Kasumi-1 (cell line): ENCODE measurements at regions not wholly inside any gene's neighbourhood (a gene's known extent, or its start where the extent isn't known, plus 50 kb on each side); places are given as distances from the start of the nearest gene placed in this dataset.
"Not testable (repeated sequence)": the region's sequence is repeated elsewhere in the genome, so short reads cannot be mapped to it uniquely, and the experiment has no call there.

Experiments
- DNase-seq, 2 experiments: peaks; one replicate each; lab custom pipeline; 2025; lab: John Stamatoyannopoulos, UW

GRCh38 chrX:74065831-74066390, 213.4 kb upstream of the XIST start:
- DNase-seq = no peak

- no peak for DNase-seq
Observed at GRCh38 chrX:74063426-74064155, 211.1 kb upstream of the XIST start.

GRCh38 chrX:74061879-74062278, 209.4 kb upstream of the XIST start:
- DNase-seq = no peak

- DNase-seq = no peak
Observed at GRCh38 chrX:74049126-74049525, 196.6 kb upstream of the XIST start.

- DNase-seq = not testable (repeated sequence)
Observed at GRCh38 chrX:74034066-74034465, 181.6 kb upstream of the XIST start.

GRCh38 chrX:74031527-74031926, 179.0 kb upstream of the XIST start:
- DNase-seq = not testable (repeated sequence)

GRCh38 chrX:74030766-74031165, 178.3 kb upstream of the XIST start:
- DNase-seq = not testable (repeated sequence)

- DNase-seq = not testable (repeated sequence)
Observed at GRCh38 chrX:74025145-74025544, 172.6 kb upstream of the XIST start.

GRCh38 chrX:74023203-74023602, 170.7 kb upstream of the XIST start:
- peak in 1 of 2 experiments; percentile 2 for DNase-seq

- DNase-seq = no peak
Observed at GRCh38 chrX:74018253-74018652, 165.7 kb upstream of the XIST start.

- peak; percentile 41 to 59 for DNase-seq
Observed at GRCh38 chrX:74015379-74016019, 163.0 kb upstream of the XIST start.

GRCh38 chrX:74009041-74009440, 156.5 kb upstream of the XIST start:
- no peak for DNase-seq

GRCh38 chrX:73992019-73992418, 139.5 kb upstream of the XIST start:
- DNase-seq = no peak

- DNase-seq = no peak
Observed at GRCh38 chrX:73987166-73987565, 134.7 kb upstream of the XIST start.

GRCh38 chrX:73979551-73980131, 127.1 kb upstream of the XIST start:
- no peak for DNase-seq

GRCh38 chrX:73977542-73978169, 125.1 kb upstream of the XIST start:
- DNase-seq = no peak

- DNase-seq = not testable (repeated sequence)
Observed at GRCh38 chrX:73967461-73967860, 114.9 kb upstream of the XIST start.

- no peak for DNase-seq
Observed at GRCh38 chrX:73965833-73966232, 113.3 kb upstream of the XIST start.

- no peak for DNase-seq
Observed at GRCh38 chrX:73964579-73964978, 112.1 kb upstream of the XIST start.

- no peak for DNase-seq
Observed at GRCh38 chrX:73963682-73964081, 111.2 kb upstream of the XIST start.

GRCh38 chrX:73962948-73963347, 110.4 kb upstream of the XIST start:
- no peak for DNase-seq

- DNase-seq = not testable (repeated sequence)
Observed at GRCh38 chrX:73961867-73962266, 109.4 kb upstream of the XIST start.

GRCh38 chrX:73944563-73944908, 92.0 kb upstream of the XIST start:
- DNase-seq = no peak
